Jurkat, Clone E6-1 (cell line): ENCODE measurements at regions not wholly inside any gene's neighbourhood (a gene's known extent, or its start where the extent isn't known, plus 50 kb on each side); places are given as distances from the start of the nearest gene placed in this dataset.
A peak's percentile ranks its signal among the peaks of the same experiment; 100 is the strongest.
"Not testable (repeated sequence)": the region's sequence is repeated elsewhere in the genome, so short reads cannot be mapped to it uniquely, and the experiment has no call there.

Experiments
- DNase-seq: peaks from one replicate; pipeline ENCODE4 v3.0.0-alpha.2; 2011; ENCODE audit warnings: low read depth, low spot score
- H3K4me3 ChIP-seq: 2 replicates; pipeline ENCODE4 v1.5.1; 2011; ENCODE audit warnings: mild to moderate bottlenecking, low read length, control low read depth, moderate library complexity

DNA sequence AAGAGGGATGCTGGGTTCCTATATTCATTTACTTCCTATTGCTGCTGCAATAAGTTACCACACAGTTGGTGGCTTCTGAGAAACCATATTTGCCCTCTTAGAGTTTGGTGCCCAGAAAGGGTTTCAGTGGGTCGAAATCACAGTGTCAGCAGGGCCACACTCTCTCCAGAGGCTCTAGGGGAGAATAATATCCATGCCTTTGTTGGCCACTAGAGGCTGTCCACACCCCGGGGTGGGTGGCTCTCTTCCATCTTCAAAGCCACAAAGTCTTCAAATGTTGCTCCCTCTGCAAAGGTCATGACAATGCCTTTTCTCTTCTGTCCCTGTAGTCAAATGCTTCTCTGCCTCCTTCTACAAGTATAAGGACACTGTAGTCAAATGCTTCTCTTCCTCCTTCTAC lies 989.4 kb downstream of the CCSER2 start:
- no peak for DNase-seq
- no peak overlapping the region for H3K4me3 ChIP-seq

GRCh38 chr10:85318809-85319807 lies 990.7 kb downstream of the CCSER2 start:
- H3K4me3 ChIP-seq = no peak overlapping the region
- no peak for DNase-seq

DNA sequence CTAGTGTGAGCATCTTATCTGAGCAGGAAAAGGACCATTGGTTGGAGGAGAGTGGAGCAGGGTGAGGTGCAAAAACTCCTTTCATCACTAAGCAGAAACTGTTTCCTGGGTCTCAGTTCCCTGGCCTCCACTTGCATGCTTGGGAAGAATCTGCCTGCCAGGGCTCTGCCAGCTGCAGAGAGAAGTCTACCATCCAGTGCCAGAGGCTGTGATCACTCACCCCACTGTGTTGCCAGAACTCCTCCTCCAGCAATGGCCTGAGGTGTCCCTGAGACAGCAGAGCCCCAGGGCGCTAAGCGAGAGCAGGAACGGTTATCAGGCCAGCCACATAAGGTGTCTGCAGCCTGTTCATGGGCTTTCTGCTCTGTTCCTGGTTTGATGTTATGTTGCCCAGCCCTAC lies 991.4 kb downstream of the CCSER2 start:
- no peak overlapping the region for H3K4me3 ChIP-seq
- no peak for DNase-seq

DNA sequence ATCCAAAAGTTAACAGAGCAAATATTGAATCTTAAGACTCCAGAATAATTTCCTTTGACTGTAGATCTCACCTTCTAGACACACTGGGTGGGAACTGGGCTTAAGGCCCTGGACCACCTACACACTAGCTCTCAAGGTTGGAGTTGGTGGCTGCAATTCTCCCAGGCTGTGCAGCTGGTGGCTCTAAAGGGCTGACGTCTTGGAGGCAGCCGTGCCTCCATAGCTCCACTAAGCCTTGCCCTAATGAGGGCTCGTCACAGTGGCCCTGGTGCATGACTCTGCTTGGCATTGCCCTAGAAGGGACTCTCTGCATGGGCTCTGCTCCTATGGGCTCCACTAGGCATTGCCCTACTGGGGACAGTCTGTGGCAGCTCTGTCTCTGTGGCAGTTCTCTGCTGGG lies 1005.2 kb downstream of the CCSER2 start:
- DNase-seq = no peak
- no peak overlapping the region for H3K4me3 ChIP-seq

DNA sequence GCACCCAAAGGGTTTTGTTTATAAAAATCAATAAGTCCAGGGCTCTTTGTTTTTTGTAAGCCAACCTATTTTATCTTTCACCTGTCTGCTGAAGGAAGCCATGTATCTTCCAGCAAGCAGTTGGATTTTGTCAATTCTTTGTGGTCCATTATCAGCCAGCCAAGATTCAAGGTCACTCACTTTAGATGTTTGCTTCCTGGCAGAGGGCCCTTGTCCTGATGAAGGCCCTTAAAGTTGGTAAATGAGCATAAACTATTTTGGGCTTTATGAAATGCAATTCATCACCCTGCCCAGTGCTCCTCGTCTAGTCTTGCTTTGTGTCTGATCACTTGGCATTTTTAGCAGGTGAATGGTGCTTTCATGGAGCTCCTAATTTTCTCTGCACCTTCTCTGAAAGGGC lies 1004.2 kb downstream of the GRID1 start:
- H3K4me3 ChIP-seq = no peak overlapping the region
- no peak for DNase-seq

- H3K4me3 ChIP-seq = no peak overlapping the region
- DNase-seq = no peak
These were observed 989.4 kb downstream of the GRID1 start for GRCh38 chr10:85377029-85377806.

DNA sequence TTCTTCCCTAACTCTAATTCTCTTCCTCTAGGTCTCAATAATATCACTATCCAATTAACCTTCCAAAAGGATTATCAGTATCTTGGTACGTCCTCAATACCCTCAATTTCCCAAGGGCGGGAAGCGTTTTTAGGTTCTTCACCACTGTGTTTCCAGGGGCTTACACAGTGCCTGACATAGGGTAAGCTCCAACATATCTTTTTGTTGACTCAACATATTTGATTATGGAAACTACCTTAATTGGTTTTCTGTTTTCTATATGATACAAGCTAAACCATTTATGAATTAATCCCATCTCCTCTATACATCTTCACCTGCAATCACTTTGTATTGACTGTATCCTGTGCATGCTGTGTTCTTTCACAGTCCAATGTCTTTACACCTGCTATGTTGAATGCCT lies 987.3 kb downstream of the GRID1 start:
- DNase-seq = no peak
- no peak overlapping the region for H3K4me3 ChIP-seq

DNA sequence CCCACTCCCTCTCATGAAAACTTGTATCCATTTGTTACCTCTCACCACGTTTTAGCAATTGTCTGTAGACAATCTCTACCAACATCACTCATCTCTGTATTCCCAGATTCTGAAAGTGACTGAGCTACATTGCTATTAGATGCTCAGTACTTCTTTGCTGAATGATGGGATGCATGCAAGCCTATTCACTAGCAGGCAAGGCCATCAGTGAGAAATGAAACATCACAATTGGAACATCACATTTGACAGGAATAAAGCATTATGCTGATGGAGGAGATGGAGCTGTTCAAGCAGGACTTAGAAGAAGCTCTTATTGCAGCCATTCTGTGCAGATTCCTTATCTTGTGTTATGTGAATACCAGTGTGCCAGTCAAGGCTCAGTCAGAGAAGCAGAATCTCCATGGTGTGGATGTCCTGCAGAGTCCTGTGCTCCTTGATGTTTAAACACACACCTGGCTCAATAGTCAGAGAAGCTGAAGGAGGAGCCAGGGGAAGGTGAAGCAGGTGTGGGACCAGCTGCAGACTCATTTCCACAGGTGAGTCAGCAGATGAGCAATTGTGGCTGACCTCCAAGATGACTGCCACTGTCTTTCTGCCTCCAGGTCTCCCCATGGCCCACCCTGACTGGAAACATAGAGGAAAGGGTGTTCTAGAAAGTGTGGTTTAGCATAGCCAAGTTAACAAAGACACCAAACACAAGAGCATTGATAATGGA lies 965.5 kb downstream of the GRID1 start:
- DNase-seq = no peak
- no peak overlapping the region for H3K4me3 ChIP-seq

DNA sequence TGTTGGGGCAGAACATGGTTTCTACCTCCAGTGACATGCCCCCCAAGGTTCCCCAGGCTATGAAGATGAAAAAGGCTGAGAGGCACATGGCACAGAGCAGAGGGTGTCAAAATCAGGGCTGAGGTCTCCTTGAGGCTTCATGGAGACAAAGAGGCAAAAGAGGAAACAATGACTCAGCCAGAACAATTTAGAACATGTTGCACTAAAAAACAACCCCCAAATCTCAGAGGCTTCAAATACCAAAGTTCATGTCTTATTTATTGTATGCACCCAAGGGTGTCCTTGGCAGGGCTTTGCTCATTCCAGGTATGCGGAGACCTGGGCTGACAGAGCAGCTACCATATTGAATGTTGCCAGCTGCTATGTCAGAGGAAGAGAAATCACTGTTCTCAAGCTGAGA lies 964.1 kb downstream of the GRID1 start:
- DNase-seq = no peak
- H3K4me3 ChIP-seq = no peak overlapping the region

DNA sequence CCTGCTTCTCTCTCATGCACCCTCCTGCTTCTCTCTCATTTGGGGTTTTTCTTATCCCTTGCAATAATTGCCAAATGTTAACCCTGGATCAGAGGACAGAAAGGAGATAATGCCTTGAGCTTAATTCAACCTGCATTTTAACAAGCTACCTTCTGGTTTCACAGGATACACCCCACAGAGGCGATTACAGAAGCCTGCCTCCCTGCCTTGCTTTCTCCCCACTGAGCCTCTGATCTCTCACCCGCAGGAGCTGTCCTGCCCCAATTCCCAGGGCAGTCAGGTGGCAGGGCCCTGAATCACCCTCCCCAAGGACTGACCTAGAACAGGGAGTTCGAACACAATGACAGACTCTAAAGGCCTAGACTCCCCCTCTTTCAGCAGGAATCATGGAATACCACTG lies 959.5 kb downstream of the GRID1 start:
- DNase-seq = no peak
- no peak overlapping the region for H3K4me3 ChIP-seq

DNA sequence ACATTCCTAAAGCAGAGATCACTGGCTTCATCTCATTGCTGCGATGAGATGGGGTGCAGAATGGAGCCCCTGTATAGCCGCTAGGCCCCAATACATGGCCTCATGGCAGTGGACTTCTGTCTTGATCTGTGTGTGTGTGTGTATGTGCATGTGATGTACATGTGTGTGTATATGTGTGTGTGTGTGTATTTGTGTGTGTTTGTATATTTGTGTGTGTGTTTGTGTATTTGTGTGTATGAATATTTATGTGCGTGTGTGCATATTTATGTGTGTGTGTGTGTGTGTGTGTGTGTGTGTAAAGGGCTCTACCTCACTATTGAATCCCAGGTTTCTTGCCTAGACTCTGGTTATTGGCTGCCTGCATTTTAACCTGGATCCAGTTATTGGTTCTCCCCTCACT lies 958.2 kb downstream of the GRID1 start:
- no peak for DNase-seq
- H3K4me3 ChIP-seq = no peak overlapping the region

GRCh38 chr10:85410586-85410985 lies 956.0 kb downstream of the GRID1 start:
- not testable (repeated sequence) for H3K4me3 ChIP-seq, DNase-seq

GRCh38 chr10:85413570-85413969 lies 953.0 kb downstream of the GRID1 start:
- no peak for DNase-seq
- H3K4me3 ChIP-seq = no peak overlapping the region

- H3K4me3 ChIP-seq = no peak overlapping the region
- peak; percentile 8 for DNase-seq
These were observed 945.9 kb downstream of the GRID1 start for GRCh38 chr10:85420501-85421191.

DNA sequence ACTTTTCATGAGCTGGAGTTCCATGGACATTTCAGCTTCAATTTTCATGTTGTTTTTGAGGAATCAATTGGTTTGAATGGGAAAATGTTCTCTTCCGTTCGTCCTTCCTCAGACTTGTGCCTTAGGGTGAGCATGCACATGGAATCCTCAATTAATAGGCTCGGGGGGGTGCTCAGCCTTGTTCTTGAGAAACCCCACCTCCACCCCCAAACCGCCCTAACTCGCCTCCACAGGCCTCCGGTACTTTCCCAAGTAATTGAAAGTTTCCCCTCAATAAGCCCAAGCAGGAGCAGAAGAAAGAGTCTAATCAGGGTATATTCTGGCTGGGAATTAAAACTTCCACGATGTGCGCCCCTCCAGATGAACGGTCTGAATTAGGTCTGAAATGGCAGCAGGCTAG lies 945.2 kb downstream of the GRID1 start:
- no peak for DNase-seq

DNA sequence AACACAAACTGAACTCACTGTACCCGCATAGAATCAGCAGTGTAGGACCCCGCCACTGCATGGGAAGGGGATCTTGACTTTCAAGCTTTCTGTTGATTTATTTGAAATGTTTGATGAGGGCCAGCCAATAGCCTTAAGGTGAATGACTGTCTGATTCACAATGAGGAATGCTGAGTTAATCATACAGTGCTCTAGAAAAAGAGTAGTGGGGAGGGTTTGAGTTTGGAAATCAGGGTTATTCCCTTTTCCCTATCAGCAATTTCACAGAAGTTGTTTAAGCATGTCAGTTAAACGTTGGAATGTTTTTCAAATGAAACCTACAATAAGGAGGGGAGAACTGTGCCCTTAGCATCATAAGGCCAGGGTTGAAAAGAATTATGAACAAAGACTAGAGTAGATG lies 937.5 kb downstream of the GRID1 start:
- H3K4me3 ChIP-seq = no peak overlapping the region
- no peak for DNase-seq

More for the DNA sequence above, 945.2 kb downstream of the GRID1 start:
- H3K4me3 ChIP-seq = no peak overlapping the region

DNA sequence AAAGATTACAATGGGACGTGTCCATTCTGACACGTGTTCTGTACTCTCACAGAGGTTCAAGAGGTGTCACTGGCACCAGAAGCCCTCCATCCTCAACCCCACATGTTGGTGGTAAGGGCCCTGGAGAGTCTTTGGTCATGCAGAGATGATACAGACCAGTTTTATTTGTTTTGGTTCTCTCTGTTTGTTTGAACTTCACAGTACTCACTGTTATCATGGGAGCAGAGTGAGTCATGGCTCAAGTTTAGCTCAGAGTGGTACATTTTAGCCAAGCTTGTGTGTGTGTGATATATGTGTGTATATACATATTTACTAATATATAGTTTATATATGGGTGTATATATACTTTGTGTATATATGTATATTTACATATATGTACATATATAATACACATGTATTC lies 935.6 kb downstream of the GRID1 start:
- DNase-seq = no peak
- H3K4me3 ChIP-seq = no peak overlapping the region

DNA sequence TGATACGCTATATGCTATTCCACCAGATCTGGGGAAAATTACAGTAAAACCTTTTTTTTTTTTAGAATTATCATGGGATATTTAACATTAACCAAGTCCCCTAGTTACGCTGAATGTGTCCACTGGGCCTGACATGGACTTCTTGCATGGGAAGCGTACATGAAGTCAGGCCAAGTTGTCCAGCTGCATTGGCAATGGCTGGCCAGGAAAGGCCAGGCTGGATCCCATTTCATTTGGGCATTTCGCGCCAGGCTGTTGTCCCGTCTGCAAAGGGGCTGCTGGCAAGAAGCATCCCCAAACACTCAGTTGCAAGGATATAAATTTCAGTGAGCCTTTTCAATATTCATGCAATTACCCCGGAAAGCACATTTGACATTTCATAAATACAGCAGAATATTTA lies 933.3 kb downstream of the GRID1 start:
- DNase-seq = no peak
- no peak overlapping the region for H3K4me3 ChIP-seq

DNA sequence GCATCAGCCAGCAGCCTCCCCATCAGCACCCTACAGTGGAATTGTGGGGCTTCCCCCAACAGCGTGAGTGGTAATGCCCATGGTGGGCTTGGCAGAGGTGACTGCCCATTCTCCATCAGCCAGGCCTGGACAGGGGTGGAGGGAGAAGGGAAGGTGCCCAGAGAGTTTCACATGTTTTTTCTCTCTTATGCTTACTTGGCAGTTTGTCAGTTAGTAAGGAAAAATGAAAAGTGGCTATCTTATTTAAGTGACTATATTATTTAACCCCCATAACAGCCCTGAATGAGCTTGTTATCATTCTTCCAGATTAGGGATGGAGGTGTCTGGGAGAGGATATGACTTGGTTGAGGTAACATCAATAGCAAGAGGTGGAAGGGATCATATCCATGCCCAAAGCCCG lies 921.7 kb downstream of the GRID1 start:
- no peak for DNase-seq
- no peak overlapping the region for H3K4me3 ChIP-seq
